ENCODE measurements at regions not wholly inside any gene's neighbourhood (a gene's known extent, or its start where the extent isn't known, plus 50 kb on each side); places are given as distances from the start of the nearest gene placed in this dataset.
"Not testable (repeated sequence)": the region's sequence is repeated elsewhere in the genome, so short reads cannot be mapped to it uniquely, and the experiment has no call there.

GRCh38 chr2:139730197-139730596 is 950.0 kb upstream of the NXPH2 start:
- Histone ChIP-seq H3K27me3 (no peaks in the 10 kb centered on the region), H3K9me3 (no peaks in the 10 kb centered on the region), H3K4me3 (no peak overlapping the region), H3K36me3 (no peaks in the 10 kb centered on the region)
- no peak for DNase-seq

DNA sequence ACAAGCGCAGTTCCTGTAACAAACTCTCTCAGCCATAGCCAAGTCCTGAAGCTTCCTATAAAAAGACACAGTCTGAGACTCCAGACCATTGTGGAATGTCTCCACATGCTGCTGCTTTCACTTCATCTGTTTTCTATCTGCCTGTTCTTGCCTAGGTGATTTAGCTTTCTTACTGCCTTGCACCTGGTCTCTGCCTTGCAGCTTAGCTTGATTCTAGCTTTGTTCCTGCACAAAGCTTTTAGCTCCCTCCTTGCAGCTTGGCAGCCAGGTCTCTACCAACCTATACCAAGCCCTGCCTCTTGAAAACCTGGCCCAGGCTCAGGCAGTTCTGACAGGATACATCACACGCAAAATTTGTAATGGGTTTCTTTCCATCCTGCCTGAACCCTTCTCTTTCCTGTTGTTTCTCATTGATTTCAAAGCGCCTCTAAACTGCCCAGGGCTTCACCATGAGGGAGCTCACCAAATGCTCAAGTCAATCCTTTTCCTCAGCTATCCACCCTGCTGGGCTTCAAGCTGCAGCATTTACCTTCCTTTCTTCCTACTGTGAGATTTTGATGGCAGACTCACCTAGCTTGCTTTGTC is 941.3 kb upstream of the NXPH2 start:
- no peaks in the 10 kb centered on the region for H3K9me3 ChIP-seq
- no peaks in the 10 kb centered on the region for H3K27me3 ChIP-seq
- no peak overlapping the region for H3K4me3 ChIP-seq
- no peaks in the 10 kb centered on the region for H3K36me3 ChIP-seq
- no peak for DNase-seq

GRCh38 chr2:139720056-139720455 is 939.9 kb upstream of the NXPH2 start:
- H3K27me3 ChIP-seq: no peaks in the 10 kb centered on the region
- H3K36me3 ChIP-seq: no peaks in the 10 kb centered on the region
- no peaks in the 10 kb centered on the region for H3K9me3 ChIP-seq
- DNase-seq: no peak
- H3K4me3 ChIP-seq: no peak overlapping the region

- no peaks in the 10 kb centered on the region for H3K27me3 ChIP-seq
- no peak overlapping the region for H3K4me3 ChIP-seq
- DNase-seq: no peak
Measured at GRCh38 chr2:139704606-139705005, 924.4 kb upstream of the NXPH2 start.

GRCh38 chr2:139694327-139694726 is 914.1 kb upstream of the NXPH2 start:
- no peak overlapping the region for H3K4me3 ChIP-seq
- H3K9me3 ChIP-seq: no peaks in the 10 kb centered on the region
- no peaks in the 10 kb centered on the region for H3K36me3 ChIP-seq
- DNase-seq: no peak
- no peaks in the 10 kb centered on the region for H3K27me3 ChIP-seq

More at GRCh38 chr2:139704606-139705005, 924.4 kb upstream of the NXPH2 start:
- no peaks in the 10 kb centered on the region for H3K9me3 ChIP-seq
- H3K36me3 ChIP-seq: no peaks in the 10 kb centered on the region

- H3K9me3 ChIP-seq: no peaks in the 10 kb centered on the region
- no peak for DNase-seq
- no peak overlapping the region for H3K4me3 ChIP-seq
- no peaks in the 10 kb centered on the region for H3K27me3 ChIP-seq
- no peaks in the 10 kb centered on the region for H3K36me3 ChIP-seq
Measured at GRCh38 chr2:139686205-139686604, 906.0 kb upstream of the NXPH2 start.

DNA sequence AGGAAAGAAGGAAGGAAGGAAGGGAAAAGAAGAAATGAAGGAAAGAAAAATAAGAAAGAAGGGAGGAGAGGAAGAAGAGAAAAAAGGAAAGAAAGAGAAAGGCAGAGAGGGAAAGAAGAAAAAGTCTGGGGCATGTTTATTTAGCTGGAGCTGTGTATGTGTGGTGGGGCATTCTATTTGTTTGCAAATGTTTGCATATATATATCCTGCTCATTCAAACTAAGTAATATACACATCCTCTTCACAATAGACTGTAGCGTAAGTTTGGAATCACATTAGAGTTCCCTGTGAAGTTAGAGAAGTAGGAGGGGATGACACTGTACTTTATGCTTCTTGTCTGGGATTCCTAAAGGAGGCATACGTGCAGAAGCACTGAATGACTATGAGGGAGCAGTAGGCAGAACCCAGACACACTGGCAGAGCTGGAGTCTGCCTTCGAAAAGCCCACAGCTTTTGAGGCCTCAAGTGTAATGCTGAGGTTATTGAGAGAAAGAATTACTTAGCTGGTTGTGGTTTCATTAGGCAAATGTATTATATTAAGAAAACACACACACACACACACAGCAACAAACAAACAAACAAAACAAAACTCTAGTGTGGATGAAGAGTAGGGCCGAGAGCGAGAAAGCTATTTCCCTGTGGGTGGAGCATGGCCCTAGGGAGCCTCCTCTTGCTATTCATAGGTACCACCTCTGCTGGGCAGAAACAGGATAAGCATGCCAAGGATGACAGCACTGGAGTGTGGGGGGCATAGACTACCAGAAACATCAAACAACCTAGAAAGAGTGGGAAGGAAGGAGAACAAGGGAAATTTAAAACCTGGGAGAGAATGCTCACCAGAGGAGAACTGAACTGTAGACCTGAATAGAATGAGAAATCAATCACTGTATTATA is 905.1 kb upstream of the NXPH2 start:
- DNase-seq: no peak
- H3K27me3 ChIP-seq: no peaks in the 10 kb centered on the region

GRCh38 chr2:139684286-139684860 is 904.2 kb upstream of the NXPH2 start:
- H3K36me3 ChIP-seq: no peaks in the 10 kb centered on the region
- no peak overlapping the region for H3K4me3 ChIP-seq
- DNase-seq: no peak
- no peaks in the 10 kb centered on the region for H3K27me3 ChIP-seq
- no peaks in the 10 kb centered on the region for H3K9me3 ChIP-seq

More for the DNA sequence above, 905.1 kb upstream of the NXPH2 start:
- no peaks in the 10 kb centered on the region for H3K9me3 ChIP-seq
- H3K4me3 ChIP-seq: no peak overlapping the region
- H3K36me3 ChIP-seq: no peaks in the 10 kb centered on the region

DNA sequence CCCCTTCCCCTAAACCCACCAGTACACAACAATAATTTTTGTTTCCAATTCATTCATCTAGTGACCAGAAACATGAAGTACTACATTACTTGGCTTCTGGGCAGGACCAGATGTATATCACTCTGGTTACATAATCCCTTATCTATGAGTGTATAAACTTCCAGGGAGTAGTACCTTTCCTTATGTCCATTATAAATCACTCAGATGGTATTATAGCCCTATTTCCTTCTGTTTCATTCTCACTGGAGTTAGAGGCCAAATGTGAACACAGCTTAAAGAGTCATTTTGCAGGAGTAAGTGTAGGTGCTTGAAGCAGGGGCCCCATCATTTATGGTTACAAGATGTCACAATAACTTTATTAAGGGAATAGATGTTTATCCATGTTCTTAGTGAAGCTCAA is 894.4 kb upstream of the NXPH2 start:
- DNase-seq: no peak
- Histone ChIP-seq H3K36me3 (no peaks in the 10 kb centered on the region), H3K4me3 (no peak overlapping the region), H3K27me3 (no peaks in the 10 kb centered on the region), H3K9me3 (no peaks in the 10 kb centered on the region)

DNA sequence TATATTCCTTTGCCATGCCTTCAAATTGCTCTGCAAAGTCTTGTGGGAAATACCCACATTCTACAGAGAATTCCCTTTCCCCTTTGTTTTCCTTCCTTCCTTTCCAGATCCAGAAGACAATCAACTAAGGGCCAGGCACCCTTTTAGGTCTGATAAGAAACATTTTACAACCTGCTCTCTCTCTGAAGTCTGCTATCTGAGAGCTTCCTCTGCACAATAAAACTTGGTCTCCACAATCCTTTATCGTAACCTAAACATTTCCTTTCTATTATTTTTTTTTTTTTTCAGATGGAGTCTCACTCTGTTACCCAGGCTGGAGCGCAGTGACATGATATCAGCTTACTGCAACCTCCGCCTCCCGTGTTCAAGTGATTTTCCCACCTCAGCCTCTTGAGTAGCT is 893.3 kb upstream of the NXPH2 start:
- not testable (repeated sequence) for DNase-seq, H3K27me3 ChIP-seq, H3K9me3 ChIP-seq, H3K4me3 ChIP-seq, H3K36me3 ChIP-seq

DNA sequence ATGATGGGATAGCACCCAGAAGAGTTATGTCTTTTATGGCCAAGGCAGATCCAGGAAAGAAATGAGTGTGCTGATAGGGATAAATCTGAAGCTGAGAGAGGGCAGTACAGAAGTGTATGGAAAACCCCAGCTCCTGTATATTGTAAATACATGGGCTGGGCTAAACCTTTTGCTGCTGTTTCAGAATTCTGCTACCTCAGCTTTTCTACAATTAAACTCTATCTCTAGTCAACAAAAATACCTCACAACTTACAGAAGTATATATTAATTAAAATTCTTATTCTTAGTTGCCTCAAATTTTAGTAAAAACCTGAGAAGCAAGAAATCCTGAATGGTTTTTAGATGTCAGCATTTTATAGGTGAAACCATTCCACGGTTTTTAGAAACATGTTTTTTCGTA is 889.5 kb upstream of the NXPH2 start:
- Histone ChIP-seq H3K9me3 (no peaks in the 10 kb centered on the region), H3K27me3 (no peaks in the 10 kb centered on the region), H3K4me3 (no peak overlapping the region), H3K36me3 (no peaks in the 10 kb centered on the region)
- DNase-seq: no peak

GRCh38 chr2:139652385-139652784 is 872.2 kb upstream of the NXPH2 start:
- DNase-seq: no peak
- no peaks in the 10 kb centered on the region for H3K9me3 ChIP-seq

DNA sequence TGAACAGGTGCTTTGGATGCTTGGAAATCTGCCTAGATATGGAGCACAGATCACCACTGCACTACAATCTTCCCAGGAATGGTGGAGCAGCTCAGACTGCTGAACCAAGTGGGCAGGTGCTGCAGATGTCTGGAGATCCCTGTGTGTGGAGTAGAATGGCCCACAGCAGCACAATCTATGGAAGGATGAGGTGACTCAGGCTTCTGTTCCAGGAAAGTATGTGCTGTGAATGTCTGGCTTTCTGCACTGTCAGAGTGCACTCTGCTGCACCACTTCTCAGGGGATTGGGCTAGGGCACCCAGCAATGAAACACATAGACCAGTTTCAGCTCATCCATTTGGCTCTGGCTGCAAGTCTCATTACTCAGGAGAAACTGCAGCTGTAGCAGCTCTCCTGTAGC is 865.4 kb upstream of the NXPH2 start:
- Histone ChIP-seq H3K4me3 (no peak overlapping the region), H3K36me3 (no peaks in the 10 kb centered on the region), H3K27me3 (no peaks in the 10 kb centered on the region), H3K9me3 (no peaks in the 10 kb centered on the region)
- no peak for DNase-seq

More at GRCh38 chr2:139652385-139652784, 872.2 kb upstream of the NXPH2 start:
- no peaks in the 10 kb centered on the region for H3K36me3 ChIP-seq
- H3K4me3 ChIP-seq: no peak overlapping the region
- no peaks in the 10 kb centered on the region for H3K27me3 ChIP-seq

DNA sequence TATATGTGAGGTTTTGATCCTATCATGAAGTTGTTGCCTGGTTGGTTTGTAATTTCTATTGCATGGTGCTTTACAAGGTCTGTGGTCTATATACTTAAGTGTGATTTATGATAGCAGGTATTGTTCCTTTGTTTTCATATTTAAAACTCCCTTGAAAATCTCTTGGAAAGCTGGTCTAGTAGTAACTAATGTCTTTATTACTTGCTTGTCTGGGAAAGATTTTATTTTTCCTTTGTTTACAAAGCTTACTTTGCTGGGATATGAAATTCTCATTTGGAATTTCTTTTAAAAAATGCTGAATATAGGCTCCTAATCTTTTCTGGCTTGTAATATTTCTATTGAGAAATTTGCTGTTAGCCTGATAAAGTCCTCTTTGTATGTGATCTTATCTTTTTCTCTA is 862.9 kb upstream of the NXPH2 start:
- no peaks in the 10 kb centered on the region for H3K27me3 ChIP-seq
- no peaks in the 10 kb centered on the region for H3K9me3 ChIP-seq
- DNase-seq: no peak
- H3K36me3 ChIP-seq: no peaks in the 10 kb centered on the region
- H3K4me3 ChIP-seq: no peak overlapping the region

DNA sequence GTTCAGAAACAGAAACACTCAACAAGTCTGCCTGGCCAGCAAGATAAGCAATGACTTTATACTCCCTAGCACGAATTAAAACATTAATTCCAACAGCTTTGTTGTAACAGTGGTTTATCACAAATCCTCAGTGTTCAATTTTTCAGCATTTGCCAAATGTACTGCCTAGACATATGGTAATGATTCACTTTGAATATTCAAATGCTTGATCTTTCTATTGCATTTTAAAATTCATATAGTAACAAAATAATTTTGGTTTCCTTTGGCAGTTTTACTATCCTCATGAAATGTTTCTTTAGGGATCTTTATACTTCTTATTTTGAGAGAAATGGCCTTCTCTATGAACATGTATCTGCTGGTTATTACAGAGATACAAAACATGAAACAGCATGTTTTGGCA is 851.8 kb upstream of the NXPH2 start:
- DNase-seq: no peak
- Histone ChIP-seq H3K27me3 (no peaks in the 10 kb centered on the region), H3K36me3 (no peaks in the 10 kb centered on the region), H3K4me3 (no peak overlapping the region), H3K9me3 (no peaks in the 10 kb centered on the region)

DNA sequence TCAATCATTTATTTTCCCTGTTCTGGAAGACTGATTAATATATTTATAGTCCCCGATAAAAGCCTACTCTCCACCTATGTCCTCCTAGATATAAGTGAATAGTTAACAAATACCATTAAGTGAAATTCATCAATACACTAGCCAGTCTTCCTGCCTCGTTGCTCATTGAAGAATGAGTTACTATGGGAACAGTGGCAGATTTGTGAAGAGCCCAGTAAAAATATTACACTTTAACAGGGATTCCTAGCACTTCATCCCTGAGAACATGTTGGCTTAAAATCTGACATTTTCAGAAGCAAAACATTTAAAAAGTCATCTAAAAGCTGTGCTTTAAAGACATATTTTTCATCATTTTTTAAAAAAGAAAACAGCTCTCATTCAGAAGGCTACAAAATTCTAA is 848.7 kb upstream of the NXPH2 start:
- Histone ChIP-seq H3K27me3 (no peaks in the 10 kb centered on the region), H3K4me3 (no peak overlapping the region), H3K9me3 (no peaks in the 10 kb centered on the region), H3K36me3 (no peaks in the 10 kb centered on the region)
- DNase-seq: no peak

GRCh38 chr2:139626128-139626527 is 845.9 kb upstream of the NXPH2 start:
- H3K9me3 ChIP-seq: no peaks in the 10 kb centered on the region
- no peak for DNase-seq
- H3K36me3 ChIP-seq: no peaks in the 10 kb centered on the region
- no peak overlapping the region for H3K4me3 ChIP-seq
- H3K27me3 ChIP-seq: no peaks in the 10 kb centered on the region

DNA sequence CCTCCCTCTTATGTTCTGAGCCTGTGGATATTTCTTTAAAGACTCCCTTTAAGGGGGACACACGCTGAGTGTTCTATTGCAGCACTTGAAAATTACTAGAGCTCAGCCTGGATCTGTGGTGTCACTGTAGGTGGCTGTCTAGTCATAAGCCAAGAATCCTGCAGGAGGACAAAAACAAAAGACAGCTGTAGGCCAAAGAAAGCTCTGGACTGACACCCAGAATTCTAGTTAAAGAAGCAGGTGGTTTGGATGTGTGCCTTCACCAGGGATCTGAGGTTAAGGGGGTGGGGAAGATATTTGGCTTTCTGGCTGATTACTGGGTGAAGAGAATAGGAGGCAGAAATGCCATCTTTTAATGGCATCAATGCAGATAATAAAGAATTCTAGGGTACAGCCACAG is 842.5 kb upstream of the NXPH2 start:
- Histone ChIP-seq H3K9me3 (no peaks in the 10 kb centered on the region), H3K36me3 (no peaks in the 10 kb centered on the region), H3K4me3 (no peak overlapping the region), H3K27me3 (no peaks in the 10 kb centered on the region)
- DNase-seq: no peak

Data from MG63 (cell line).